ENCODE measurements at regions not wholly inside any gene's neighbourhood (a gene's known extent, or its start where the extent isn't known, plus 50 kb on each side); places are given as distances from the start of the nearest gene placed in this dataset.

DNA sequence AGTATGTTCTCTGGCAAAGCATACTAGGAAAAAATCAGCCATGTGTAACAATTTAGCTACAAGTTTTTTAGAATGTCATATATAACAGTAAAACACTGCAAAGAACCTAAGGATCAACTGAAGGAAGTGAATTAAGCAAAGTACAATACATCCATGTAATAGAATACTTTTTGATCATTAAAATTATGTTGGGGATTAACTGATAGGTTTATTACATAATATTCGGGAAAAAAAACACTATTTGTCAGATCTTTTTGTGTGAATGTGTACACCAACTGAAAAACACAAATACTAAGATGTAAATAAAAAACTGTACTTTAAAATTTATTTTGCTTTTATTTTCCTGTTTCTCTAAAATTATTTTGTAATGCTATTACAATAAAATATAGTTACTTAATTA, 185.5 kb upstream of the DYNLRB2 start:
- no peak for DNase-seq

DNA sequence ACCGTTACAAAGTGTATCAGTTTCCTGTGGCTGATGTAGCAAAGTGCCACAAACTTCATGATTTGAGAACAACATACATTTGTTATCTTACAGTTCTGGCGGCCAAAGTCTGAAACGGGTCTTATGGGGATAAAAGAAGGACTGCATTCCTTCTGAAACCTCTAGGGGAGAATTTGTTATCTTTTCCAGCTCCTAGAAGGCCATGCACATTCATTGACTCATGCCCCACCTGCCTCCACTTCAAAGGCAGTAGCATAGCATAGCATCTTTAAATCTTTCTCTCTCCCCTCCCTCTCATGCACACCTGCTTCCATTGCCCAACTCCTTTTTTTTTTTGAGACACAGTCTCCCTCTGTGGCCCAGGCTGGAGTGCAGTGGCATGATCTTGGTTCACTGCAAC, 190.7 kb upstream of the DYNLRB2 start:
- DNase-seq = no peak

DNA sequence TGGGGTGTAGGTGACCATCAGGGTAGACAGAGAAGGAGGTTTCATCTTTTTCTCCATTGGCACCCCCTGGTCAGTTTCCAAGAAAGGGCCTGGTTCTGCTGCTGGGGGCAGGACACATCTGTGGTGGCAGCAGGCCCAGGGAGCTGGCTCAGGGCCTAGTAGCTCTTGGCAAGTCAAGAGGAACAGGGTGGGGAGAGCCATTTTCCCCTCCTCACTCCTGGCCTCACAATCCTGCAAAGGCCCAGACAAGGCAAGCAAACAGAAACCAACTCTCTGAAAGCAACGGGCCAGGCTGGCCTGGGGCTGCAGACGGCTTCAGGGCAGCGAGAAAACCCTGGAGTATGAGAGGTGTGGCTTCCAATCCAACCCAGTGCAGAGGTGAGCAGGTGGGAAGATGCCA, 192.9 kb upstream of the DYNLRB2 start:
- no peak for DNase-seq

DNA sequence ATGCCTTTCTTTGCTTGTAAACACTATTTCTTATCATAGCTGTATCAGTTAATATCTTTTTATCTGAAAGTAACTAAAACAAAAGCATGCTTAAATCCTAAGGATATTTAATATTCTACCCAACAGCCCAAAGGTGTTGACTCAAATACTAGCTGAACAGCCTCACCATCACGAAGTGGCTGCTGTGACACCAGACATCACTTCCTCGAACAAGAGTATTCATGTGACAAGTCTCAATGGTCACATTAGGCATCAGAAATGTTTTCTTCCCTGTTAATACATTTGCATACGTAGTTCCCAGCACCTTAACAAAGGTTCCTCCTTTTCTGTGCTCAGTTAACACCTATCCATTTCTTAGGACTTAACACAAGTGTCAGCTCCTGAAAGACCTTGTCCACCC, 193.8 kb upstream of the DYNLRB2 start:
- DNase-seq = no peak

DNA sequence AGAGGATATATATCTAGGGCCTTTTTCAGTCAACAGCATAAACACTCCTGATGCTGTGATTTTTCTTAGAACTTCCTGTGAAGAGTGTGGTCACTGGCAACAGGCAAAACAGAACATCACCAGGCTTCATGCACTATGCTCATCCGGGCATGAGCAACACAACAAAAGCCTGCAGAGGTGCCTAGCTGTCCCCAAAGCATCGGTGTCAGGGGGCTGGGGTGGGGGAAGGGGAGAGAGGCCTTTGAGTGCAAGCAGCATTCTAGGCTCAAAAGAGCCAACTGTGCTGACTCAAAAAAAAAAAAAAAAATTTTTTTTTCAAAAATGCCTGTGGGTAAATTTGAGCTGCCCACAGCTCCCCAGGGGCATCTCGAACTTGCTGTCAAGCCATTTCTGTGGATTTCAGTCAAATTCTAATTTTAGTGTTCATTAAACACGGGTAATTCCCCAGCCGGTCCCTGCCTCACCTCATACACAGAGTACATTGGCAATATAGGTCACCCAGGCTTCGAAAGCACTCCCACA, 194.6 kb upstream of the DYNLRB2 start:
- DNase-seq = no peak

DNA sequence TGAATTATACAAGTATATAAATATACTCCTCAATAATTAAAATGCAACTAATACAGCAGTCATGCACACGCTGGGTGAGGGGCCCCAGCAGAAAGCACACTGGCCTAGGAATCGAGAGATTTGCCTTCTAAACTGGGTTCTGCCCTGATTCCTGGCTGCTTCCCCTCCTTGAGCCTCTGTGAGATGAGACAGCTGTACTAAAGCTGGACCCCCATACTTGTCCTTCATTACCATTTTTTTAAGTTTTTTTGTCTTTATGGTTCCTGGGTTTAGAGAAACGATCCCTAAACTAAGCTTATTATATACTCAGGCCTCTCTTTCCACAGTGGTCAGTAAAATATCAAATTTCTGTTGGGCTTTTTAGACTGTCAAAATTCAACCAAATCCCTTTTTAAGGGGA, 195.1 kb upstream of the DYNLRB2 start:
- DNase-seq = no peak

DNA sequence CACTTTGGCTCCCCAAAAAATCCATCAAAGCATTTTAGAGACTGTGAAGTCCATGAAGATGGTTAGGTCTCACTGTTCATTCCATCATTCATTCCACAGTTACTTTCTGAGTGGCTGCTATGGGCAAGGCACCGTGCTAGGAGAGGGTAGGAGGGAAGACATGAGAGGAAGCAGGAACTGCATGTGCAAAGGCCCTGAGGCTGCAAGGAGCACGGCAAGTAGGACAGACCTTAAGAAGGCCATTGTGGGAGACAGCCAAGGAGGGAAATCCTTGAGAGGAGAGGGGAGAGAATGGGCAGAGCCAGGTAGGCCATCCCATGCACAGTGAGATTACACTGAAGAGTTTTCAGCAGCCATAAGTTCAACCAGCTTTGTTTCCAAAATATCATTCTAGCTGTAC, 196.2 kb upstream of the DYNLRB2 start:
- DNase-seq = no peak

DNA sequence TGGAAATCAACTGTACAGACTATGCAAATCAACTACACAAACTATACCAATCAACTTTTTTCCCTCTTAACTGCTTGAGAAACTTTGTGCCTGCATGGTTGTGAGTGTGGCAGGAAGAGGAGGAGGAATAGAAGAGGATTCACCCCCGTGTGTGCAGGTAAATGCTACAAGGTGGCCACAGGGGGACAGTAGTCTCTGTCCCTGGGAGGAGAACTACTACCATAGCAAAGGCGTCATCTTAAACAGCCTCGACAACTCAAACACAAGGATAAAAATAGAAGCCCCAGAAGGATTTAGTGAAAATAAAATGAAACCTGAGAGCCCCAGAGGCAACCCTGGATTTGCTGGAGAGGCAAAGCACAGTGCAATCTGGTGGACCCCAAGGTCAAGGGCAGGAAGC, 199.5 kb upstream of the DYNLRB2 start:
- no peak for DNase-seq

DNA sequence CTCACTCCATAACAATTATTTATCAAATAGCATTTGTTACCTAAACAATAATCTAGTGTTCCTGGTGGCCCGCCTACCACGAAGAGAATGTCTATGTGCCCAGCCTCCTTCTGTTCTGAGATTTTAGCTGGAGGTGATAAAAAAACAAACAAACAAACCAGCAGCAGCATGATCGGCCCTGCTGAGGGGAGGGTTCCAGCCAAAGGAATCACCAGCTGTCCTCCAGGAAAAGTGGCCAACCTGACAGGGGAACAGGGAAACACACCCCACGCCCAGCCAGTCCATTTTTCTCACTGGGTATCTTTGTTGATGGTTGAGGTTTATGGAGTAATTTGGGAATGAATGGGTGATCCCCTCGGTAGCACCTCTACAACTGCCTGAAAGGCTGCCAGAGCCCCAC, 203.0 kb upstream of the DYNLRB2 start:
- no peak for DNase-seq

DNA sequence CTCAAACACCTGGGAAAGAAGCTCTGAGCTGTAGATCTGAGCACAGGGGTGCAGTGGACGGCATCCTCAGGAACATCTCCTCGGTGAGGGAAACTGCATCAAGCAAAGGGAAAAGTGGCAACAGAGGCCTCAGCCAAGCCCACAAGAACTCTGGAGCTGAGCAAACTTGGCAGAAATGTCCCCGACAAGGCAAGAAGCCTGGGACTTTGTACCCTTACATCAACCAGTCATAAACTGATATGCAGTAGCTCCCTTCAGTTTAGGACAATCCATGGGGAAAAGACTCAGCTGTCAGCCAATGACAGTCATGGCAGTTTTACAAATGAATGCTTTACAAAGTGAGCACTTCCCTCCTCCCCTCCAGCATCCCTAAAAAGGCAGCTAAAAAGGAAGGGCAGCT, 210.0 kb upstream of the DYNLRB2 start:
- DNase-seq = no peak

DNA sequence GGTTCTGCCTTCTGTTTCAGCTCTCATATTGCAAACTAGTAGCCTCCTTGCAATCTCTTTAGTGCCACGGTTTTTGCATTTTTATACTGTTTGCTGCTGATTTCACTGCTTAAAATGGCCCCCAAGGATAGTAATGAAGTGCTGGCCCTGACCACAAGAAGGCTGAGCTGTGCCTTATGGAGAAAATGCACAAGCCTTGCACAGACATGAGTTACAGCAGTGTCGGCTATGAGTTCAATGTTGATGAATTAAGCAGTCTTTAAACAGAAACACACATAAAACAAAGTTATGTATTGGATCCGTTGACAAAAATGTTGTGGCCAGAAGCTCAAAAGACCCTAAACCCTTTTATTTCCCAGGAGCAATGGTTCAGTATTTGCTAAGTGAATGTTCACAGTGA, 210.6 kb upstream of the DYNLRB2 start:
- DNase-seq = no peak

DNA sequence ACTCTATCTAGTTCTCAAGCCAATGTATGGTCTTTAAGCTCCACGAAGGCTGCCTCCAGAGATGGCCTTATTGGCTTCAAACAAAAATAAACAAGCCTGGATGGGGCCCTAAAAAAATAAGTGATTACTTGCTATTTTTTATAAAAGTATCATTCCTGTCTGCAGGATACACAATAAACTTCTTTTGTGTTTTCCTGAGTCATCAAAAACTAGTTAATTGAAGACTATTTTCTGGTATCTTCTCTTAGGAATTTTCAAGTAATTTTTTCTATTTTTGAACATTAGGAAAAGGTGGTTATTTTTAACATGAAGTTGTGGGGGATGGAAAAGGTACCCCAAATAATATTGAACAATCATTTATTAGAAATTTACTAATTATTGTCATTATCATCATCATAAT, 213.1 kb upstream of the DYNLRB2 start:
- DNase-seq = no peak

DNA sequence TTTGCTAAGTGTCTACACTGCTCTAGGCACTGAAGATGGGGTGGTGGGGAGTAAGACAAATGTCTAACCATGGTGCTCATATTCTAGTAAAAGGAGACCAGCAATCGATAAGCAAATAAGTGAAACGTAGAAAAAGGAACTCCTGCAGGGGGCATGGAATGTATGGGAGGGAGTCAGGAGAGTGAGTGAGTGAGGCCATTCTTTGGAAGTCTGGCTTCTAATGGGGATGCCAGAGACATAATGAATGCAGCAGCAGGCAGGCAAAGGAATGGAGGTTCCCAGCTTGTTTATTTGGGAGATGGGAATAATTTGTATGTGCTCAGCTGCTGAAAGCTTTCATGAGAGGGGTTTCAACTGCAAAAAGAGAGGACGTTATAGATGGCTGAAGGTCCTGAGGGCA, 216.4 kb upstream of the DYNLRB2 start:
- DNase-seq = no peak

DNA sequence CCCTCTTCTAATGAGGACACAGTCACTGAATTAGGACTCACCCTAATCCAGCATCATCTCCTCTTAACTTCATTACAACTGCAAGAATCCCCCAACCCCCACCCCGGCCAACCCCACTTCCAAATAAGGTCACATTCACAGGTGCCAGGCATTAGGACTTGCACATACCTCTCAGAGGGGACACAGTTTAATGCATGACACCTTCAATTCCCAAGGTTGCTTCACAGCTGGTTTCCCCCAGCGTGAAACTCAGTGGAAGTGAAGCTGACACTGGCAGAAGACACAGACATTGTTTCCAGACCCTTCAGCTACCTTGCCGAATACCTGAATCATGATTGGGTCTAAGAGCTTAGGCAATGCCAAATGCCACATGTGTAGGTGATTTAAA, 217.0 kb upstream of the DYNLRB2 start:
- DNase-seq = no peak

DNA sequence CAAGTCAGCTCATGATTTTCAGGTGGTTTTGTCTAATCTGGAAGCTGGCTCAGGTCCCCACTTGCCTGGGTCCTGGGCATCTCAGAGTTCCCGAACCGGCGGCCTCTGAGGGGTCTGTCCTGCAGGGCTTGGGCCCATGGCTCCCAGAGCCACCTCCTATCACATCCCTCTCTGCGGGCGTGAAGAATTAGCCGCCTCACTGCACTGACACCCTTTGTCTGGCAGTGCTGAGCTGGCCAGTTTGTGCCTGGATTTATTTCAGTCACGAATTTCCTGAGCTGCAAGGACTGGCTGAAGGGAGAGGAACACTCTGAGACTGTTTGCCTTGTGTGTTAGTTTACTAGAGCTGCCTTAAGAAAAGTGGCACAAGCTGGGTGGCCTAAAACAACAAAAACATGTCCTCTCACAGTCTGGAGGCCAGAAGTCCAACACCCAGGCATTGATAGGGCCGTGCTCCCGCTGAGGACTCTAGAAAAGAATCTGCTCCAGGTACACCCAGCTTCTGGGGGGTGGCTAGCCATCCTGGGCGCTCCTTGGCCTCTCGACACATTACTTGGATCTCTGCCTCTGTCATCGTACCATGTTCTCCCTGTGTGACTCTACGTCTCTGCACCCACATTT, 217.5 kb upstream of the DYNLRB2 start:
- no peak for DNase-seq

DNA sequence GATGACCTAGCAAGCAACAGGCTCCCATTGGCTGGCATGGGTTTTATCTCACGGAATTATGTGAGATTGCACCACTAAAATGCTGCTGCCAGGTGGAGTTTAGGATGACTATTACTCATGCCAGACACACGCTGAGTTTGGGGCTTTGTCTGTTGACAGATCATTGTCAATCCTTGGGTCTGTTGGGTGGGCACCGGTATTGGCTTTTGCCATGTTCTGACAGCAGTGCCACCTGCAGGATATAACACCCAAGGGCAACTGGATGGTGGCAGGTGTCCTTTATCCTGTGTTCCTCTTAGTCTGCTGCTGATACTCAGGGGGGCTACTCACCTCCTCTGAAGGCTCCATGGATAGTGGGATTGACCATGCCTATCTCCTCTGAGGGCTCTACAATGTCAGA, 221.6 kb upstream of the DYNLRB2 start:
- DNase-seq = no peak

DNA sequence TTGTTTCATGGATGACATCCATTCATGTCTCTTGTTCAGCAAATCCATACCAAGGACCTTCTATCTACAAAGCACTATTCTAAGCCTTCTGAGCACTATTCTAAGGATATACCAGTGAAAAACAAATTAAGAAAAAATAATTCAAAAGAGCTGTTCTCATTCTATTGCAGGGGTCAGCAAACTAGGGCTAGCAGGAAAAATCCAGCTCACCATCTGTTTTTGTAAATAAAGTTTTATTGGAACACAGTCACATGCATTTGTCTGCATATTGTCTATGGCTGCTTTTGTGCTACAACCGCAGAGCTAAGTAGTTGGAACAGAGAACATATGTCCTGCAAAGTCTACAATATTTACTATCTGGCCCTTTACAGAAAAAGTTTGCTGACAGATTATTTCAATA, 222.7 kb upstream of the DYNLRB2 start:
- no peak for DNase-seq

DNA sequence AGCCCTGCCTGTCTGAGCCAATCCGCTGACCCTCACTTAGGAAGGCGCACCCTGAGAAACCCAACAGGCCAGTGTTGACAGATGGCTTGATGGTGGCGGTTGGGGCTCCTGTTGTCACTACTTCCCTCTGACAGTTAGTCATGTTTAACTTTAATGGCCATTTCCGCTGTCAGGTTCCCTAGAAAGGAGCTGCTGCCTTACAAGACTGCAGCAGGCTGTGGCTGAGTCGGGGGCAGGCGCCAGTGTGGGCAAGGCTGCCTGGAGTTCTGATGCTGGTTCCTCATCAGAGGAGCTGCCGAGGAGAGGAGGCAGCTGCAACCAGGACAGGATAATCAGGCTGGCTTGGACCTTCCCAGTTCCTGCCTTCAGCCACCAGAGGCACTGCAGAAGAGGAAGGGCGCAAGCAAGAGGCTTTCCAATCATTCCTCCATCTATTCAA, 223.2 kb upstream of the DYNLRB2 start:
- DNase-seq = no peak

DNA sequence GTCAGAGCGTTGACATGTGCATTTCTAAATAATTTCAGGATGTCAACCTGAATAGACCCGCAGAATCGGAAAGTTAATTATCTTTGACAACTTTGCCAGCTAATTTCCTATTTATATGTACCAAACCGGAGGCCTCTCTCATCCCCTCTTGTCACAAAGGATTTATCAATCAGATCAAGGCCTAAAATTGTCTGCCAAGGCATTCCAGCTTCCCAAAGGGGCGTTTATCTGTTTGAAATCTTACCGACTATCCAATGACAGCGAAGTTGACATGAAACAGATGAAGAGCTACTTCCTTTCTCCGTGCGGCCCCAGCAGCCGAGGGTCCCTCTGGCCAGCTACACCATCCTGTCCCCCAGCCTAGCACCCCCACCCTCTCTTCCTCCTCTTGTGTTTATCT, 223.7 kb upstream of the DYNLRB2 start:
- DNase-seq = no peak

DNA sequence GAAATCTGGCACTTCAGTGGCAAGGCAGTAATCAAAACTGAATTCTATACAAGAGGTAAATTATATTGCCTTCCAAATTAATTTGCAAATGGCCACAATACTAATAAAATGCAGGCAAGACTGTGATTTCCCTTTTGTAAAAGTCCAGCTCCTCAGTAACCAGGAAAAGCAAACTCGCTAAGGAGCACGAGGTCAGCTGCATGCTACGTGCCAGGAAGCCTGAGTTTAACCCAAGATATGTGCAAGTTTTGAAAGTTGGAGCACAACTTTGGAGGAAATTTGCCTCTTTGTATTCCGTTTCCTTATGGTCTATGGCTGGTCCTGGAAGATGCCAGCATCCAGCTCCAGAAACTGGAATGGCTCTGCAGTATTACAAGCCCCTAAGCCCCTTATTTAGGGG, 226.8 kb upstream of the DYNLRB2 start:
- no peak for DNase-seq

DNA sequence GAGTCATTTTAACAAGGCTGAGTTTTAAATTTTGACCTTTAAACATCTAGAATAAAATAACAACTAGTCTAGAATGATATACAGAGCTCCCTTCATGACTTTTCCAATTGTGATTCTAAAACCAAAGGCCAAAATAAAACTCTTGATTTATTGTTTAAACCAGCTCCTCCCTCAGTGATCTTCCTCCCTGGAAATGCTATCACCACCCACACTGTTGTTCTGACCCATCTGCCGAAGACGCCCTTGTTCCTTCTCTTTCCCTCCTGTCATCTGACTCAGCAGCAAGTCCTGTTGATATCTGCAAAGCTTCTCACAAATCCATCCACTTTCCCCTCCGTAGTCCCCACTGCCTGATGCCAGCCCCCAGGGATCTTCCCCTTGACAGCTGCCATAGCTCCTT, 231.6 kb upstream of the DYNLRB2 start:
- no peak for DNase-seq

DNA sequence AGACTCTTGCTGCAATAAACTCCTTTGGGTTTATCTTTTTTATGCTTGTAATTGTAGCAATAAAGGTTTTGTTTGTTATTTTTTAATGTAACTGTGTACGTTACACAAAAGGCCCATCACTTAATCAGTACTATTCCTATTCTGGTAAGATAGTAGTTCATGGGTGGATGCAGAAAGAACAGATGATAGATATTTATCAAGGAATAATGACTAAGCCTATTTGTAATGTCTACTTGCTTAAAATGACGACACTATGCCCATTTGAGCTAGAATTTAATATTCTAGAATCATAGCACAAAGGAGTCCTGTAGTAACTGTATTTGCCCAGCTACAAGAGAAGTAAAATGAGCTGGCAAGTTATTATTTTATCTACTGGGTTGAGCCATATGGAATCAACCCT, 235.4 kb upstream of the DYNLRB2 start:
- no peak for DNase-seq

DNA sequence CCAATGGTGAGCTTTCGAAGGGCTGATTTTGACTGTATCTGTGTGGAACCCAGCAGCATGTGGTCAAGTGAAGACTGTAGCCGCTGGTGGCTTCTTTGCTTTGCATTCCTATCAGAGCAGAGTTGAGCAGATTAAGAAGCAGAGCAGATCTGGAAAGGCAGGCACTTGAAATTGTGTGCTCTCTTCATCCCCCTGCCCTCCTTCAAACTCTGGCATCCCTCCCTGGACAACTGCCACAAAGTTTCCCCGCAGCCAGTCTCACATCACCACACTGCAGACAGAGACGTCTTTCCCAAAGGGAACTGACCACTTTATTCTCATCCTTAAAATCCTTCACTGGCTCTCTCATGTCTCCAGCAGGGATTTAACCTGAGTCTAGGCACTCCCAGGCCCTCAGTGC, 237.1 kb upstream of the DYNLRB2 start:
- DNase-seq = no peak

DNA sequence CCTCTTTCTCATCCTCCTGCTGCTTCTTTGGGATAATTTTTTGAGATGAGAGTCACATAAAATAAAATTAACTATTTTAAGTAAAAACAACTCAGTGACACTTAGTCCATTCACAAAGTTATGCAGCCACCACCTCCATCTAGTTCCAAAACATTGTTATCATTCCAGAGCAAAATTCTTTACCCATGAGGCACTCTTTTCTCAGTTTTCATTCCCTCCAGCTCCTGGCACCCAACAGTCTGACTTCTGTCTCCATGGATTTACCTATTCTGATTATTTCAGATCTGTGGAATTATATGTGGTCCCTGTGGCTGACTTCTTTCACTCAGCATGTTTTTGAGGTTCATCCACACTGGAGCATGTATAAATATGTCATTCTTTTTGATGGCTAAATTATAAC, 239.9 kb upstream of the DYNLRB2 start:
- DNase-seq = no peak

DNA sequence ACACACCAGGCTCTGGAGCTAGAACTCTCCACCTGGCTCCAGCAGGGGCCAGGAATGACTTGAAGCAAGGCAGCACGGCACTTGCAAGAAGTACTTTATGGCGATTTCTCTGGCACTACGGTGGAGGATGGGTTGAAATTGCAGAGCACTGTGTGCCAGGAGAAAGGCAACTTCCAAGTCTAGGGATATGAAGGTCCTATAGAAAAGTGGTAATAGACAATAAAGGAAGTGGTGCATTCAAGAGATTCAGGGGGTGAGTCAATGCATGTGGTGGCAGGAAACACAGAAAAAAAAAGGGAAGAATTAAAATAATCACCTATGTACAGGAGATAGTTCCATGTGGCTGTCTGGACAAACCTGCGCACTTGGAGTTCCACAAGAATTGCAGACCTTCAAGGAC, 240.3 kb upstream of the DYNLRB2 start:
- no peak for DNase-seq

DNA sequence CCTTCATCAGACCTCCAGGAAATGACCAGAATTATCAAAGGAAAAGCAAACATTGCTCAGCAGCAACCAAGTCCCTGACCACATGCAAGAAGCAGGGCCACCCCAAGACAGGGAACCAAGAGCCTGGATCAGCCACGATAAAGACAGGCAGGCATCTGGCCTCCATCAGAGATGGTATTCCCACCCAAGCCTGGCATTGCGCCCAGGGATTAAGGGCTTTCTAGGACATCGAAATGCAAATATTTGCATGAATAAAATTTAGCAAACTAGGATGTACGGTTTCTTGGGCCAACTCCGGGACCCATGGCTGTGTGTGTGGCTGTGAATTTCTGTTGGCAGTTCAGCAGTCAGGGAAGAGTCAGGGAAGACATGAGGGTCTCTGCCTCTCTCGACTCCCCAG, 241.4 kb upstream of the DYNLRB2 start:
- no peak for DNase-seq

All from NCI-H2081 (cell line).